IMR-90 (cell line): ENCODE measurements at regions not wholly inside any gene's neighbourhood (a gene's known extent, or its start where the extent isn't known, plus 50 kb on each side); places are given as distances from the start of the nearest gene placed in this dataset.

Experiments used
- BHLHE40 ChIP-seq: fragments of 150-350 bp; IDR thresholded peaks from 2 replicates; pipeline ENCODE4 v1.6.1; 2016; ENCODE audit warnings: mild to moderate bottlenecking, low read depth, low read length
- MAFK ChIP-seq: IDR thresholded peaks from 2 replicates; pipeline ENCODE4 v1.6.1; 2012; ENCODE audit warnings: low read depth, low read length, improper control_type of control experiment
- MXI1 ChIP-seq: IDR thresholded peaks from 2 replicates; pipeline ENCODE4 v1.6.1; 2012; ENCODE audit warnings: low read depth, mild to moderate bottlenecking, low read length, moderate library complexity, borderline replicate concordance
- NFE2L2 ChIP-seq: fragments of 150-350 bp; IDR thresholded peaks from 2 replicates; pipeline ENCODE4 v1.6.1; 2016; ENCODE audit warnings: low read depth, mild to moderate bottlenecking, low read length
- POLR2A ChIP-seq: IDR thresholded peaks from 2 replicates; pipeline ENCODE4 v1.6.1; 2012; ENCODE audit warnings: mild to moderate bottlenecking, low read depth, low read length
- TF ChIP-seq, protein P1 (sequence below): conservative IDR thresholded peaks from 2 replicates; pipeline ENCODE4 v1.5.1; 2012; ENCODE audit warnings: mild to moderate bottlenecking, low read depth, low read length, improper control_type of control experiment
- TF ChIP-seq, protein P2 (sequence below): fragments of 150-350 bp; IDR thresholded peaks from 2 replicates; pipeline ENCODE4 v1.6.1; 2016; ENCODE audit warnings: low read depth, mild to moderate bottlenecking, low read length, moderate library complexity, borderline replicate concordance

DNA sequence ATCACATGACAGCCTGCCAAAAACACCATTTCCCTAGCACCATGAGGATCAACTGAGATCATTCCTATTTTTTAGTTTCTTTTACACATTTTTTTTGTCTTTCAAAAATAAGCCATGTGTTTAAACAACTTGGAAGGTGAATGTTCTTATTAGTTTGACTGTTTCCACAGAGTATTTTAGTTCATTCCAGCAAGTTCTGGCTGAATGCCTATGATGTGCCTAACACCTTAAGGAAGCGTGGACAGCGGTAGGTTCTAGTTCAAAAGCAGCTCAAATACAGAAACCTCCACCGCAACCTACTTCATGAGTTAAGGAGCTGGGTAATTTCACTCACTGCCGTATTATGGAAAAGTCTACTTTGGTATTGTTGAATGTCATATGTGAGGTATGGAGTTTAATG lies 101.3 kb upstream of the ADAMTS9 start:
- TF ChIP-seq, protein P1, sequence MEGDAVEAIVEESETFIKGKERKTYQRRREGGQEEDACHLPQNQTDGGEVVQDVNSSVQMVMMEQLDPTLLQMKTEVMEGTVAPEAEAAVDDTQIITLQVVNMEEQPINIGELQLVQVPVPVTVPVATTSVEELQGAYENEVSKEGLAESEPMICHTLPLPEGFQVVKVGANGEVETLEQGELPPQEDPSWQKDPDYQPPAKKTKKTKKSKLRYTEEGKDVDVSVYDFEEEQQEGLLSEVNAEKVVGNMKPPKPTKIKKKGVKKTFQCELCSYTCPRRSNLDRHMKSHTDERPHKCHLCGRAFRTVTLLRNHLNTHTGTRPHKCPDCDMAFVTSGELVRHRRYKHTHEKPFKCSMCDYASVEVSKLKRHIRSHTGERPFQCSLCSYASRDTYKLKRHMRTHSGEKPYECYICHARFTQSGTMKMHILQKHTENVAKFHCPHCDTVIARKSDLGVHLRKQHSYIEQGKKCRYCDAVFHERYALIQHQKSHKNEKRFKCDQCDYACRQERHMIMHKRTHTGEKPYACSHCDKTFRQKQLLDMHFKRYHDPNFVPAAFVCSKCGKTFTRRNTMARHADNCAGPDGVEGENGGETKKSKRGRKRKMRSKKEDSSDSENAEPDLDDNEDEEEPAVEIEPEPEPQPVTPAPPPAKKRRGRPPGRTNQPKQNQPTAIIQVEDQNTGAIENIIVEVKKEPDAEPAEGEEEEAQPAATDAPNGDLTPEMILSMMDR, result no peak
- no peak for TF ChIP-seq BHLHE40
- TF ChIP-seq MXI1, result no peak
- no peak for TF ChIP-seq POLR2A
- no peak for TF ChIP-seq MAFK
- no peak for TF ChIP-seq NFE2L2
- TF ChIP-seq, protein P2, sequence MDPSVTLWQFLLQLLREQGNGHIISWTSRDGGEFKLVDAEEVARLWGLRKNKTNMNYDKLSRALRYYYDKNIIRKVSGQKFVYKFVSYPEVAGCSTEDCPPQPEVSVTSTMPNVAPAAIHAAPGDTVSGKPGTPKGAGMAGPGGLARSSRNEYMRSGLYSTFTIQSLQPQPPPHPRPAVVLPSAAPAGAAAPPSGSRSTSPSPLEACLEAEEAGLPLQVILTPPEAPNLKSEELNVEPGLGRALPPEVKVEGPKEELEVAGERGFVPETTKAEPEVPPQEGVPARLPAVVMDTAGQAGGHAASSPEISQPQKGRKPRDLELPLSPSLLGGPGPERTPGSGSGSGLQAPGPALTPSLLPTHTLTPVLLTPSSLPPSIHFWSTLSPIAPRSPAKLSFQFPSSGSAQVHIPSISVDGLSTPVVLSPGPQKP, result no peak
